A673 (cell line): ENCODE measurements at regions not wholly inside any gene's neighbourhood (a gene's known extent, or its start where the extent isn't known, plus 50 kb on each side); places are given as distances from the start of the nearest gene placed in this dataset.
A peak's percentile ranks its signal among the peaks of the same experiment; 100 is the strongest.

Source experiments
- BruUV-seq: library from RNA; stranded (reverse); fragments of 400-500 nt; replicated peaks from 2 replicates; lab custom pipeline; 2021; lab: Mats Ljungman, UMichigan
- CTCF ChIA-PET: fragments of 300-600 bp; sonication (Branson Sonifier 250); formaldehyde crosslinking; loops from one replicate; lab custom pipeline; 2022; ENCODE audit warnings: antibody characterized with exemption; lab: Charles Lee
- POLR2A ChIA-PET: fragments of 300-600 bp; sonication (Branson Sonifier 250); formaldehyde crosslinking; loops from one replicate; lab custom pipeline; 2022; ENCODE audit warnings: antibody characterized with exemption; ENCODE audit not compliant: low non-redundant PET; lab: Charles Lee
- DNase-seq: peaks from one replicate; pipeline ENCODE4 v3.0.0-alpha.2; 2015; ENCODE audit warnings: low spot score
- H3K27ac ChIP-seq: fragments of 200-600 bp; sonication (generic); 2 replicates; pipeline ENCODE4 v1.5.1; 2016; ENCODE audit warnings: mixed run types, low read depth, mild to moderate bottlenecking, mixed read lengths, antibody characterized with exemption, low read length; ENCODE audit not compliant: poor library complexity, severe bottlenecking
- H3K27me3 ChIP-seq: fragments of 200-600 bp; sonication (generic); replicated peaks from 2 replicates; pipeline ENCODE4 v1.6.1; 2017; ENCODE audit warnings: mixed run types, low read depth, mild to moderate bottlenecking, mixed read lengths, antibody characterized with exemption, low read length; ENCODE audit not compliant: insufficient read depth, poor library complexity
- H3K36me3 ChIP-seq: fragments of 200-600 bp; sonication (generic); 2 replicates; pipeline ENCODE4 v1.6.1; 2016; ENCODE audit warnings: mixed run types, mild to moderate bottlenecking, mixed read lengths, antibody characterized with exemption, low read length; ENCODE audit not compliant: insufficient read depth, poor library complexity, severe bottlenecking
- H3K4me1 ChIP-seq: fragments of 200-600 bp; sonication (generic); 2 replicates; pipeline ENCODE4 v1.6.1; 2017; ENCODE audit warnings: mixed run types, mild to moderate bottlenecking, mixed read lengths, antibody characterized with exemption, low read length; ENCODE audit not compliant: insufficient read depth, poor library complexity, severe bottlenecking
- H3K4me3 ChIP-seq: fragments of 200-600 bp; sonication (generic); 2 replicates; pipeline ENCODE4 v1.5.1; 2016; ENCODE audit warnings: low read depth, mixed run types, mild to moderate bottlenecking, mixed read lengths, low read length; ENCODE audit not compliant: poor library complexity, severe bottlenecking
- H3K9me3 ChIP-seq: fragments of 200-600 bp; sonication (generic); 2 replicates; pipeline ENCODE4 v1.6.1; 2016; ENCODE audit warnings: mixed run types, low read depth, mild to moderate bottlenecking, mixed read lengths, antibody characterized with exemption, low read length; ENCODE audit not compliant: poor library complexity, severe bottlenecking
- CTCF ChIP-seq: fragments of 300-800, 200-600 bp; sonication (generic); conservative IDR thresholded peaks from 2 replicates; pipeline ENCODE4 v1.5.1; 2017; ENCODE audit warnings: low read depth, mild to moderate bottlenecking, antibody characterized with exemption, low read length, moderate library complexity, mixed read lengths
- EZH2 ChIP-seq: fragments of 200-600 bp; sonication (generic); IDR thresholded peaks from 2 replicates; pipeline ENCODE4 v1.6.1; 2017; ENCODE audit warnings: borderline replicate concordance, low read depth, mild to moderate bottlenecking, mixed read lengths, antibody characterized with exemption, low read length; ENCODE audit not compliant: poor library complexity, severe bottlenecking
- intact Hi-C: fragments of 100-400 bp; cut with micrococcal nuclease; formaldehyde crosslinking; loops from one replicate; pipeline ENCODE4 v1.10.0; 2022; ENCODE audit not compliant: unreplicated experiment

- intact Hi-C loops, result no loop called here
- TF ChIP-seq CTCF (no peak), EZH2 (no peak)
- H3K9me3 ChIP-seq, result no peaks in the 10 kb centered on the region
- H3K4me3 ChIP-seq, result no peak overlapping the region
- ChIA-PET CTCF (no interaction called here), POLR2A (no interaction called here)
- BruUV-seq, result no TSS peak
- H3K4me1 ChIP-seq, result no peaks in the 10 kb centered on the region
- DNase-seq, result no peak
- no peak overlapping the region for H3K27ac ChIP-seq
- no peaks in the 10 kb centered on the region for H3K36me3 ChIP-seq
- peaks cover 45% of the 10 kb centered on the region for H3K27me3 ChIP-seq
Measured at GRCh38 chr5:147049764-147050163, 171.2 kb upstream of the PPP2R2B start.

GRCh38 chr5:147050172-147050571 lies 171.6 kb upstream of the PPP2R2B start:
- BruUV-seq, result no TSS peak
- Histone ChIP-seq H3K27ac (no peak overlapping the region), H3K27me3 (peaks cover 49% of the 10 kb centered on the region), H3K36me3 (no peaks in the 10 kb centered on the region), H3K9me3 (no peaks in the 10 kb centered on the region), H3K4me3 (no peak overlapping the region), H3K4me1 (no peaks in the 10 kb centered on the region)
- intact Hi-C loops, result no loop called here
- DNase-seq, result no peak
- POLR2A ChIA-PET, result no interaction called here
- CTCF ChIA-PET, result no interaction called here
- TF ChIP-seq EZH2, result no peak
- no peak for TF ChIP-seq CTCF

- peaks cover 55% of the 10 kb centered on the region for H3K27me3 ChIP-seq
- H3K27ac ChIP-seq, result no peak overlapping the region
- TF ChIP-seq EZH2 (no peak), CTCF (no peak)
- intact Hi-C loops, result no loop called here
- no peak overlapping the region for H3K4me3 ChIP-seq
- H3K9me3 ChIP-seq, result no peaks in the 10 kb centered on the region
- H3K4me1 ChIP-seq, result no peaks in the 10 kb centered on the region
- DNase-seq, result peak; percentile 5
- ChIA-PET CTCF (no interaction called here), POLR2A (no interaction called here)
- BruUV-seq, result no TSS peak
- H3K36me3 ChIP-seq, result no peaks in the 10 kb centered on the region
Measured at GRCh38 chr5:147051193-147051592, 172.6 kb upstream of the PPP2R2B start.
